ENCODE measurements at regions not wholly inside any gene's neighbourhood (a gene's known extent, or its start where the extent isn't known, plus 50 kb on each side); places are given as distances from the start of the nearest gene placed in this dataset.
"Not testable (repeated sequence)": the region's sequence is repeated elsewhere in the genome, so short reads cannot be mapped to it uniquely, and the experiment has no call there.

GRCh38 chr13:50228527-50228926 lies 213.3 kb downstream of the KCNRG start:
- H3K36me3 Mint-ChIP-seq, result peaks cover 7% of the 10 kb centered on the region
- H3K4me3 Mint-ChIP-seq, result no peak overlapping the region
- peaks cover 6% of the 10 kb centered on the region for H3K9me3 Mint-ChIP-seq
- H3K4me1 Mint-ChIP-seq, result peaks cover 44% of the 10 kb centered on the region
- no peak for ATAC-seq
- H3K27ac Mint-ChIP-seq, result peak overlapping the region; percentile 10
- H3K27me3 Mint-ChIP-seq, result no peaks in the 10 kb centered on the region

GRCh38 chr13:50229960-50230661 lies 214.9 kb downstream of the KCNRG start:
- peaks cover 38% of the 10 kb centered on the region for H3K4me1 Mint-ChIP-seq
- no peak overlapping the region for H3K4me3 Mint-ChIP-seq
- no peaks in the 10 kb centered on the region for H3K27me3 Mint-ChIP-seq
- peak; percentile 51 for ATAC-seq
- peaks cover 6% of the 10 kb centered on the region for H3K9me3 Mint-ChIP-seq
- H3K27ac Mint-ChIP-seq, result peak overlapping the region; percentile 10
- peaks cover 7% of the 10 kb centered on the region for H3K36me3 Mint-ChIP-seq

- H3K4me3 Mint-ChIP-seq, result no peak overlapping the region
These were observed 215.4 kb downstream of the KCNRG start for GRCh38 chr13:50230662-50230978.

GRCh38 chr13:50233574-50233973 lies 218.3 kb downstream of the KCNRG start:
- H3K36me3 Mint-ChIP-seq, H3K4me3 Mint-ChIP-seq, H3K9me3 Mint-ChIP-seq, H3K27me3 Mint-ChIP-seq, ATAC-seq, H3K27ac Mint-ChIP-seq: not testable (repeated sequence)
- peaks cover 50% of the 10 kb centered on the region for H3K4me1 Mint-ChIP-seq

More at GRCh38 chr13:50230662-50230978, 215.4 kb downstream of the KCNRG start:
- no peaks in the 10 kb centered on the region for H3K27me3 Mint-ChIP-seq
- H3K27ac Mint-ChIP-seq, result peak overlapping the region; percentile 10
- ATAC-seq, result no peak
- H3K4me1 Mint-ChIP-seq, result peaks cover 41% of the 10 kb centered on the region
- H3K36me3 Mint-ChIP-seq, result peaks cover 7% of the 10 kb centered on the region
- H3K9me3 Mint-ChIP-seq, result peaks cover 6% of the 10 kb centered on the region

GRCh38 chr13:50235604-50236342 lies 220.5 kb downstream of the KCNRG start:
- Mint-ChIP-seq H3K4me1 (peaks cover 55% of the 10 kb centered on the region), H3K9me3 (peaks cover 6% of the 10 kb centered on the region), H3K4me3 (peak overlapping the region; percentile 55), H3K27me3 (no peaks in the 10 kb centered on the region), H3K27ac (peak overlapping the region; percentile 93), H3K36me3 (peaks cover 12% of the 10 kb centered on the region)
- ATAC-seq, result no peak

GRCh38 chr13:50236898-50237318 lies 221.7 kb downstream of the KCNRG start:
- peaks cover 53% of the 10 kb centered on the region for H3K4me1 Mint-ChIP-seq
- peaks cover 6% of the 10 kb centered on the region for H3K9me3 Mint-ChIP-seq
- peaks cover 12% of the 10 kb centered on the region for H3K36me3 Mint-ChIP-seq
- H3K27me3 Mint-ChIP-seq, result no peaks in the 10 kb centered on the region
- H3K27ac Mint-ChIP-seq, result peak overlapping the region; percentile 93
- peak overlapping the region; percentile 32 for H3K4me3 Mint-ChIP-seq
- peak; percentile 98 for ATAC-seq

- Mint-ChIP-seq H3K4me3 (no peak overlapping the region), H3K4me1 (peaks cover 59% of the 10 kb centered on the region), H3K27ac (peak overlapping the region; percentile 93), H3K9me3 (no peaks in the 10 kb centered on the region), H3K36me3 (peaks cover 5% of the 10 kb centered on the region), H3K27me3 (no peaks in the 10 kb centered on the region)
- no peak for ATAC-seq
These were observed 223.7 kb downstream of the KCNRG start for GRCh38 chr13:50238922-50239321.

- no peaks in the 10 kb centered on the region for H3K9me3 Mint-ChIP-seq
- H3K36me3 Mint-ChIP-seq, result peaks cover 5% of the 10 kb centered on the region
- no peak for ATAC-seq
- no peaks in the 10 kb centered on the region for H3K27me3 Mint-ChIP-seq
- no peak overlapping the region for H3K27ac Mint-ChIP-seq
- no peak overlapping the region for H3K4me3 Mint-ChIP-seq
- peaks cover 62% of the 10 kb centered on the region for H3K4me1 Mint-ChIP-seq
These were observed 226.2 kb downstream of the KCNRG start for GRCh38 chr13:50241479-50241878.

- Mint-ChIP-seq H3K4me3 (no peak overlapping the region), H3K4me1 (peaks cover 53% of the 10 kb centered on the region), H3K27ac (peak overlapping the region; percentile 89), H3K36me3 (peaks cover 5% of the 10 kb centered on the region), H3K9me3 (no peaks in the 10 kb centered on the region), H3K27me3 (no peaks in the 10 kb centered on the region)
- no peak for ATAC-seq
These were observed 228.7 kb downstream of the KCNRG start for GRCh38 chr13:50243931-50244330.

- peaks cover 52% of the 10 kb centered on the region for H3K4me1 Mint-ChIP-seq
These were observed 229.1 kb downstream of the KCNRG start for GRCh38 chr13:50244355-50244712.

GRCh38 chr13:50244713-50245574 lies 229.7 kb downstream of the KCNRG start:
- Mint-ChIP-seq H3K27ac (peak overlapping the region; percentile 89), H3K27me3 (no peaks in the 10 kb centered on the region), H3K4me1 (peaks cover 54% of the 10 kb centered on the region), H3K4me3 (peak overlapping the region; percentile 45), H3K9me3 (no peaks in the 10 kb centered on the region), H3K36me3 (peaks cover 5% of the 10 kb centered on the region)
- ATAC-seq, result peak; percentile 94

More at GRCh38 chr13:50244355-50244712, 229.1 kb downstream of the KCNRG start:
- Mint-ChIP-seq H3K27ac (peak overlapping the region; percentile 89), H3K36me3 (peaks cover 5% of the 10 kb centered on the region), H3K9me3 (no peaks in the 10 kb centered on the region), H3K27me3 (no peaks in the 10 kb centered on the region), H3K4me3 (no peak overlapping the region)
- peak; percentile 74 for ATAC-seq

- Mint-ChIP-seq H3K9me3 (no peaks in the 10 kb centered on the region), H3K36me3 (no peaks in the 10 kb centered on the region), H3K4me1 (peaks cover 53% of the 10 kb centered on the region), H3K27ac (no peak overlapping the region), H3K4me3 (no peak overlapping the region), H3K27me3 (no peaks in the 10 kb centered on the region)
- no peak for ATAC-seq
These were observed 232.0 kb downstream of the KCNRG start for GRCh38 chr13:50247223-50247622.

- Mint-ChIP-seq H3K27ac (peak overlapping the region; percentile 31), H3K36me3 (no peaks in the 10 kb centered on the region), H3K9me3 (no peaks in the 10 kb centered on the region), H3K4me1 (peaks cover 46% of the 10 kb centered on the region), H3K4me3 (no peak overlapping the region), H3K27me3 (no peaks in the 10 kb centered on the region)
- ATAC-seq, result no peak
These were observed 233.4 kb downstream of the KCNRG start for GRCh38 chr13:50248516-50249143.

GRCh38 chr13:50249144-50249521 lies 233.9 kb downstream of the KCNRG start:
- no peaks in the 10 kb centered on the region for H3K9me3 Mint-ChIP-seq
- no peak overlapping the region for H3K4me3 Mint-ChIP-seq
- H3K27ac Mint-ChIP-seq, result peak overlapping the region; percentile 31
- no peaks in the 10 kb centered on the region for H3K36me3 Mint-ChIP-seq
- H3K4me1 Mint-ChIP-seq, result peaks cover 41% of the 10 kb centered on the region
- no peak for ATAC-seq
- H3K27me3 Mint-ChIP-seq, result no peaks in the 10 kb centered on the region

GRCh38 chr13:50250401-50250800 lies 235.2 kb downstream of the KCNRG start:
- H3K4me1 Mint-ChIP-seq, result peaks cover 28% of the 10 kb centered on the region
- H3K27me3 Mint-ChIP-seq, result no peaks in the 10 kb centered on the region
- no peak overlapping the region for H3K4me3 Mint-ChIP-seq
- no peak overlapping the region for H3K27ac Mint-ChIP-seq
- H3K9me3 Mint-ChIP-seq, result no peaks in the 10 kb centered on the region
- no peaks in the 10 kb centered on the region for H3K36me3 Mint-ChIP-seq
- no peak for ATAC-seq
